NT2/D1 (cell line): ENCODE measurements at regions not wholly inside any gene's neighbourhood (a gene's known extent, or its start where the extent isn't known, plus 50 kb on each side); places are given as distances from the start of the nearest gene placed in this dataset.

Experiments
- SUZ12 ChIP-seq: IDR thresholded peaks from 2 replicates; pipeline ENCODE4 v1.6.1; 2011; ENCODE audit not compliant: insufficient read length, insufficient read depth; ENCODE audit errors: extremely low read depth
- YY1 ChIP-seq: IDR thresholded peaks from 2 replicates; pipeline ENCODE4 v1.6.1; 2011; ENCODE audit not compliant: insufficient read length, insufficient read depth
- ZNF274 ChIP-seq: IDR thresholded peaks from 2 replicates; pipeline ENCODE4 v1.6.1; 2011; ENCODE audit warnings: mild to moderate bottlenecking, low read depth, low read length

DNA sequence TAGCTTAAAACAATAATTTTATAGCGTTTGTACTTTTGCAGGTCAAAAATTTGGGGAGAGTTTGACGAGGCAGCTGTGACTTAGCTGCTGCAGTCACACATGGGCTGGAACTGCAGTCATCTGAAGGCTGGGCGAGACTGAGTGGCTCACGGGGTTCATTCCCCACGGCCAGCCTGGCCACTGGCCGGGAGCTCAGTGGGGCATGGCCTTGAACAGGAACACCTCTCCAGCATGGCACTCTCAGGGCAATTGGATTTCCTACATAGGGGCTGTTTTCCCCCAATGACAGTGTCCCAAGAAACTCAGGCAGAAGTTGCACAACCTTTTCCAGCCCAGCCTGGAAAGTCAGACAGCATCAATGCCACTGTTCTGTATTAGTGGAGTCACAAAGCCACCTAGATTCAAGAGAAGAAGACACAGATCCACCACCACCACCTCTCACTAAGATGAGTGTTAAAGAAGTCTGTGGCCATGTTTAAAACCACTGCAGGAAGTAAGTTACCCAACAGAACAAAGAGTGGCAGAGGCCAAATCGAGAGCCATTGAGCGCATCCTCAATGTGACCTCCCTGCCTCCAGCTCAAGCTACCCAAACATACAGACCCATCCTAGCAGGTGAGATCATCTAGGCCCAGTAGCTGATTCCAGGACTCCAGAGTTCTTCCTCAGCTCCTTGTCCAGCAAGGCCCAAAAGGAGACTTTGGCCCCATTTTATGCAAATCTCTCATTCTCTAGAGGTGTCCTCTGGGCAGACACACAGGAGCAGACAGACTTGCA is 618.7 kb upstream of the CADM1 start:
- TF ChIP-seq YY1 (no peak), SUZ12 (no peak), ZNF274 (no peak)
